NCI-H510A (cell line): ENCODE measurements at regions not wholly inside any gene's neighbourhood (a gene's known extent, or its start where the extent isn't known, plus 50 kb on each side); places are given as distances from the start of the nearest gene placed in this dataset.
"Not testable (repeated sequence)": the region's sequence is repeated elsewhere in the genome, so short reads cannot be mapped to it uniquely, and the experiment has no call there.

Experiments used
- DNase-seq: peaks from one replicate; lab custom pipeline; 2025; lab: John Stamatoyannopoulos, UW

GRCh38 chr1:234864116-234864515 lies 254.1 kb upstream of the IRF2BP2 start:
- no peak for DNase-seq

GRCh38 chr1:234863551-234863971 lies 253.6 kb upstream of the IRF2BP2 start:
- DNase-seq: no peak

- no peak for DNase-seq
These were observed 253.1 kb upstream of the IRF2BP2 start for GRCh38 chr1:234862944-234863515.

GRCh38 chr1:234862360-234862943 lies 252.5 kb upstream of the IRF2BP2 start:
- no peak for DNase-seq

- no peak for DNase-seq
These were observed 251.8 kb upstream of the IRF2BP2 start for GRCh38 chr1:234861761-234862160.

- DNase-seq: no peak
These were observed 251.1 kb upstream of the IRF2BP2 start for GRCh38 chr1:234861024-234861620.

- no peak for DNase-seq
These were observed 248.7 kb upstream of the IRF2BP2 start for GRCh38 chr1:234858722-234859121.

- DNase-seq: no peak
These were observed 246.9 kb upstream of the IRF2BP2 start for GRCh38 chr1:234856845-234857245.

GRCh38 chr1:234855851-234856250 lies 245.9 kb upstream of the IRF2BP2 start:
- DNase-seq: no peak

- DNase-seq: no peak
These were observed 244.7 kb upstream of the IRF2BP2 start for GRCh38 chr1:234854645-234855039.

GRCh38 chr1:234853906-234854644 lies 244.1 kb upstream of the IRF2BP2 start:
- no peak for DNase-seq

GRCh38 chr1:234852659-234853058 lies 242.7 kb upstream of the IRF2BP2 start:
- DNase-seq: no peak

- no peak for DNase-seq
These were observed 241.8 kb upstream of the IRF2BP2 start for GRCh38 chr1:234851450-234852438.

GRCh38 chr1:234849832-234850231 lies 239.9 kb upstream of the IRF2BP2 start:
- DNase-seq: no peak

- no peak for DNase-seq
These were observed 239.1 kb upstream of the IRF2BP2 start for GRCh38 chr1:234848972-234849649.

GRCh38 chr1:234846813-234847212 lies 236.8 kb upstream of the IRF2BP2 start:
- DNase-seq: not testable (repeated sequence)

- DNase-seq: no peak
These were observed 235.9 kb upstream of the IRF2BP2 start for GRCh38 chr1:234845836-234846235.

GRCh38 chr1:234845097-234845660 lies 235.2 kb upstream of the IRF2BP2 start:
- peak; percentile 18 for DNase-seq

- no peak for DNase-seq
These were observed 234.6 kb upstream of the IRF2BP2 start for GRCh38 chr1:234844479-234845031.

GRCh38 chr1:234843946-234844345 lies 234.0 kb upstream of the IRF2BP2 start:
- no peak for DNase-seq
